SK-N-SH treated with all-trans-retinoic acid at 6 μM for 48 hours (cell line): ENCODE measurements at regions not wholly inside any gene's neighbourhood (a gene's known extent, or its start where the extent isn't known, plus 50 kb on each side); places are given as distances from the start of the nearest gene placed in this dataset.

Experiments used
- ATAC-seq: fragments of 200-7000 bp; cut with Tn5 transposase; 3 replicates; pipeline ENCODE4 v1.9.1; 2020; ENCODE audit warnings: mild to moderate bottlenecking, moderate library complexity
- ARNTL ChIP-seq: fragments of 450-650 bp; formaldehyde crosslinking; IDR thresholded peaks from 2 replicates; pipeline ENCODE4 v1.5.0; 2020; ENCODE audit warnings: low read depth, mild to moderate bottlenecking, moderate library complexity, borderline replicate concordance
- BACH2 ChIP-seq: fragments of 250-450 bp; sonication (Bioruptor Pico); IDR thresholded peaks from 2 replicates; pipeline ENCODE4 v1.9.0; 2021; ENCODE audit warnings: mild to moderate bottlenecking, borderline replicate concordance
- CSDC2 ChIP-seq: fragments of 250-450 bp; sonication (Bioruptor Pico); IDR thresholded peaks from 2 replicates; pipeline ENCODE4 v1.5.0; 2020; ENCODE audit warnings: mild to moderate bottlenecking, moderate library complexity
- ESRRG ChIP-seq: fragments of 250-450 bp; sonication (Bioruptor Pico); IDR thresholded peaks from 2 replicates; pipeline ENCODE4 v1.6.1; 2021; ENCODE audit warnings: mild to moderate bottlenecking
- GLIS3 ChIP-seq: fragments of 250-450 bp; sonication (Bioruptor Pico); IDR thresholded peaks from 2 replicates; pipeline ENCODE4 v1.5.0; 2020; ENCODE audit warnings: mild to moderate bottlenecking, moderate library complexity
- ISL1 ChIP-seq: fragments of 250-450 bp; sonication (Bioruptor Pico); IDR thresholded peaks from 2 replicates; pipeline ENCODE4 v2.1.2; 2022; ENCODE audit warnings: mild to moderate bottlenecking, moderate library complexity
- OSR1 ChIP-seq: fragments of 250-450 bp; sonication (Bioruptor Pico); IDR thresholded peaks from 2 replicates; pipeline ENCODE4 v1.8.0; 2022; ENCODE audit warnings: moderate library complexity, mild to moderate bottlenecking, inconsistent platforms
- PPARA ChIP-seq: fragments of 250-450 bp; sonication (Bioruptor Pico); IDR thresholded peaks from 2 replicates; pipeline ENCODE4 v1.5.0; 2020; ENCODE audit warnings: mild to moderate bottlenecking, borderline replicate concordance
- RARB ChIP-seq: fragments of 250-450 bp; sonication (Bioruptor Pico); IDR thresholded peaks from 2 replicates; pipeline ENCODE4 v1.8.0; 2021; ENCODE audit warnings: mild to moderate bottlenecking, moderate library complexity
- SNAI2 ChIP-seq: fragments of 250-450 bp; sonication (Bioruptor Pico); IDR thresholded peaks from 2 replicates; pipeline ENCODE4 v1.5.0; 2020; ENCODE audit warnings: mild to moderate bottlenecking, moderate library complexity
- TCF4 ChIP-seq: fragments of 250-450 bp; sonication (Bioruptor Pico); IDR thresholded peaks from 2 replicates; pipeline ENCODE4 v1.8.0; 2021; ENCODE audit warnings: mild to moderate bottlenecking, moderate library complexity, borderline replicate concordance
- TOX ChIP-seq: fragments of 250-450 bp; sonication (Bioruptor Pico); IDR thresholded peaks from 2 replicates; pipeline ENCODE4 v1.8.0; 2021; ENCODE audit warnings: mild to moderate bottlenecking, moderate library complexity, borderline replicate concordance
- ZC3H10 ChIP-seq: fragments of 250-450 bp; sonication (Bioruptor Pico); IDR thresholded peaks from 2 replicates; pipeline ENCODE4 v1.5.1; 2021; ENCODE audit warnings: mild to moderate bottlenecking, moderate library complexity
- ZFP3 ChIP-seq: fragments of 250-450 bp; sonication (Bioruptor Pico); IDR thresholded peaks from 2 replicates; pipeline ENCODE4 v1.5.0; 2020; ENCODE audit warnings: mild to moderate bottlenecking, moderate library complexity
- ZFP30 ChIP-seq: fragments of 450-650 bp; formaldehyde crosslinking; IDR thresholded peaks from 2 replicates; pipeline ENCODE4 v1.5.0; 2022; ENCODE audit warnings: mild to moderate bottlenecking, moderate library complexity
- ZNF565 ChIP-seq: fragments of 450-650 bp; formaldehyde crosslinking; conservative IDR thresholded peaks from 2 replicates; pipeline ENCODE4 v1.5.0; 2020; ENCODE audit warnings: low read depth, mild to moderate bottlenecking, moderate library complexity
- ZNF70 ChIP-seq: fragments of 450-650 bp; formaldehyde crosslinking; IDR thresholded peaks from 2 replicates; pipeline ENCODE4 v1.5.0; 2020; ENCODE audit warnings: mild to moderate bottlenecking, moderate library complexity
- ZNF8 ChIP-seq: fragments of 450-650 bp; formaldehyde crosslinking; IDR thresholded peaks from 2 replicates; pipeline ENCODE4 v1.5.0; 2020; ENCODE audit warnings: mild to moderate bottlenecking, moderate library complexity
- TF ChIP-seq, protein P1 (sequence below): fragments of 250-450 bp; sonication (Bioruptor Pico); IDR thresholded peaks from 2 replicates; pipeline ENCODE4 v1.5.0; 2020; ENCODE audit warnings: mild to moderate bottlenecking, moderate library complexity
- TF ChIP-seq, protein P2 (sequence below): fragments of 250-450 bp; sonication (Bioruptor Pico); IDR thresholded peaks from 2 replicates; pipeline ENCODE4 v1.8.0; 2020; ENCODE audit warnings: mild to moderate bottlenecking, moderate library complexity, borderline replicate concordance
- TF ChIP-seq, protein P3 (sequence below): fragments of 250-450 bp; sonication (Bioruptor Pico); IDR thresholded peaks from 2 replicates; pipeline ENCODE4 v1.5.1; 2021; ENCODE audit warnings: mild to moderate bottlenecking, moderate library complexity
- TF ChIP-seq, protein P4 (sequence below): fragments of 250-450 bp; sonication (Bioruptor Pico); IDR thresholded peaks from 2 replicates; pipeline ENCODE4 v1.5.1; 2020; ENCODE audit warnings: low read depth, mild to moderate bottlenecking, moderate library complexity
- TF ChIP-seq, protein P5 (sequence below): fragments of 250-450 bp; sonication (Bioruptor Pico); IDR thresholded peaks from 2 replicates; pipeline ENCODE4 v1.8.0; 2021; ENCODE audit warnings: low read depth, mild to moderate bottlenecking, moderate library complexity, borderline replicate concordance

DNA sequence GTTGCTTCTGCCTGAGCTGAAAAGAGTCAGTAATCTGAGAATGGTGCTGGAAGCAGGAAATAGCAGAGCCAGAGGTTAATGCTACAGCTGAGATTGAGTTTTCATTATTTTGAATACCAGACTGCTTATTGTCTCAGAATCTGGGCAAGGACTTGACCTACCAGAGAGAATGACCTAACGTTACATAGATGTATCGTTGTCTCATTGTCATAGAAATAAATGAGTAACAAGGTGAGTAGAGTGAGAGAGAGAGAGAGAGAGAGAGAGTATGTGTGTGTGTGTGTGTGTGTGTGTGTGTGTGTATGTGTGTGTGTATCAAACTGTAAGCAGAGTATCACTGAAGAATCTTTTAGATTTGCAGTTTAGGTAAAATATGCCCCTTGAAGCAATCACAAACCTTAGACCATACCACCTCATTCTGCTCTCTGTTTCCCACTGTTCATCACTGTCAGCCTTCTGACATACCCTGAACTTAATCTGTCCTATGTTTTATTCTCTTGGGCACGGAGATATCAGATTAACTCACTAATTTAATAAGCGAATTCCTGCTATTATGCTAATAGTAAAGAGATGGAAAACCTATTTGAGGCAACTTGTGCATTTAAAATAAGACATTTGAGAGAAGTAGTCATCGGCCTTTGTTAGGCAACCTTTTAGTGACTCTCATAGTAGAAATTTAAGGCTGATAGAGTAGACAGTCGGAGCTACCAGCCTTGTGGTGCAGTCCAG, 87.8 kb downstream of the CYB561 start:
- peak; percentile 82 for ATAC-seq
- TF ChIP-seq ZNF70 (CRISPR knock-in tag) (no peak), CSDC2 (CRISPR knock-in tag) (peak; percentile 70), BACH2 (CRISPR knock-in tag) (no peak), PPARA (no peak), GLIS3 (CRISPR knock-in tag) (peak; percentile 59; the same call in 1 of the 2 replicates), SNAI2 (peak; percentile 65), ARNTL (CRISPR knock-in tag) (no peak), TCF4 (CRISPR knock-in tag) (peak; percentile 66), ZFP30 (CRISPR knock-in tag) (no peak), ZC3H10 (CRISPR knock-in tag) (peak; percentile 95), OSR1 (CRISPR knock-in tag) (no peak), ISL1 (CRISPR knock-in tag) (peak; percentile 99), ZNF8 (CRISPR knock-in tag) (peak; percentile 71; the same call in 1 of the 2 replicates), ZFP3 (CRISPR knock-in tag) (peak; percentile 75), ESRRG (peak; percentile 94), TOX (CRISPR knock-in tag) (no peak), RARB (CRISPR knock-in tag) (peak; percentile 74; the same call in 1 of the 2 replicates), ZNF565 (CRISPR knock-in tag) (0 out of 2 replicates have a peak, but pooled peaks have one; percentile 24)
- TF ChIP-seq, protein P1, sequence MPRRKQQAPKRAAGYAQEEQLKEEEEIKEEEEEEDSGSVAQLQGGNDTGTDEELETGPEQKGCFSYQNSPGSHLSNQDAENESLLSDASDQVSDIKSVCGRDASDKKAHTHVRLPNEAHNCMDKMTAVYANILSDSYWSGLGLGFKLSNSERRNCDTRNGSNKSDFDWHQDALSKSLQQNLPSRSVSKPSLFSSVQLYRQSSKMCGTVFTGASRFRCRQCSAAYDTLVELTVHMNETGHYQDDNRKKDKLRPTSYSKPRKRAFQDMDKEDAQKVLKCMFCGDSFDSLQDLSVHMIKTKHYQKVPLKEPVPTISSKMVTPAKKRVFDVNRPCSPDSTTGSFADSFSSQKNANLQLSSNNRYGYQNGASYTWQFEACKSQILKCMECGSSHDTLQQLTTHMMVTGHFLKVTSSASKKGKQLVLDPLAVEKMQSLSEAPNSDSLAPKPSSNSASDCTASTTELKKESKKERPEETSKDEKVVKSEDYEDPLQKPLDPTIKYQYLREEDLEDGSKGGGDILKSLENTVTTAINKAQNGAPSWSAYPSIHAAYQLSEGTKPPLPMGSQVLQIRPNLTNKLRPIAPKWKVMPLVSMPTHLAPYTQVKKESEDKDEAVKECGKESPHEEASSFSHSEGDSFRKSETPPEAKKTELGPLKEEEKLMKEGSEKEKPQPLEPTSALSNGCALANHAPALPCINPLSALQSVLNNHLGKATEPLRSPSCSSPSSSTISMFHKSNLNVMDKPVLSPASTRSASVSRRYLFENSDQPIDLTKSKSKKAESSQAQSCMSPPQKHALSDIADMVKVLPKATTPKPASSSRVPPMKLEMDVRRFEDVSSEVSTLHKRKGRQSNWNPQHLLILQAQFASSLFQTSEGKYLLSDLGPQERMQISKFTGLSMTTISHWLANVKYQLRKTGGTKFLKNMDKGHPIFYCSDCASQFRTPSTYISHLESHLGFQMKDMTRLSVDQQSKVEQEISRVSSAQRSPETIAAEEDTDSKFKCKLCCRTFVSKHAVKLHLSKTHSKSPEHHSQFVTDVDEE (CRISPR knock-in tag): no peak; the same call in 1 of the 2 replicates
- TF ChIP-seq, protein P2, sequence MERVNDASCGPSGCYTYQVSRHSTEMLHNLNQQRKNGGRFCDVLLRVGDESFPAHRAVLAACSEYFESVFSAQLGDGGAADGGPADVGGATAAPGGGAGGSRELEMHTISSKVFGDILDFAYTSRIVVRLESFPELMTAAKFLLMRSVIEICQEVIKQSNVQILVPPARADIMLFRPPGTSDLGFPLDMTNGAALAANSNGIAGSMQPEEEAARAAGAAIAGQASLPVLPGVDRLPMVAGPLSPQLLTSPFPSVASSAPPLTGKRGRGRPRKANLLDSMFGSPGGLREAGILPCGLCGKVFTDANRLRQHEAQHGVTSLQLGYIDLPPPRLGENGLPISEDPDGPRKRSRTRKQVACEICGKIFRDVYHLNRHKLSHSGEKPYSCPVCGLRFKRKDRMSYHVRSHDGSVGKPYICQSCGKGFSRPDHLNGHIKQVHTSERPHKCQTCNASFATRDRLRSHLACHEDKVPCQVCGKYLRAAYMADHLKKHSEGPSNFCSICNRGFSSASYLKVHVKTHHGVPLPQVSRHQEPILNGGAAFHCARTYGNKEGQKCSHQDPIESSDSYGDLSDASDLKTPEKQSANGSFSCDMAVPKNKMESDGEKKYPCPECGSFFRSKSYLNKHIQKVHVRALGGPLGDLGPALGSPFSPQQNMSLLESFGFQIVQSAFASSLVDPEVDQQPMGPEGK (CRISPR knock-in tag): peak; percentile 95
- TF ChIP-seq, protein P3, sequence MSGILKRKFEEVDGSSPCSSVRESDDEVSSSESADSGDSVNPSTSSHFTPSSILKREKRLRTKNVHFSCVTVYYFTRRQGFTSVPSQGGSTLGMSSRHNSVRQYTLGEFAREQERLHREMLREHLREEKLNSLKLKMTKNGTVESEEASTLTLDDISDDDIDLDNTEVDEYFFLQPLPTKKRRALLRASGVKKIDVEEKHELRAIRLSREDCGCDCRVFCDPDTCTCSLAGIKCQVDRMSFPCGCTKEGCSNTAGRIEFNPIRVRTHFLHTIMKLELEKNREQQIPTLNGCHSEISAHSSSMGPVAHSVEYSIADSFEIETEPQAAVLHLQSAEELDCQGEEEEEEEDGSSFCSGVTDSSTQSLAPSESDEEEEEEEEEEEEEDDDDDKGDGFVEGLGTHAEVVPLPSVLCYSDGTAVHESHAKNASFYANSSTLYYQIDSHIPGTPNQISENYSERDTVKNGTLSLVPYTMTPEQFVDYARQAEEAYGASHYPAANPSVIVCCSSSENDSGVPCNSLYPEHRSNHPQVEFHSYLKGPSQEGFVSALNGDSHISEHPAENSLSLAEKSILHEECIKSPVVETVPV: peak; percentile 83
- TF ChIP-seq, protein P4, sequence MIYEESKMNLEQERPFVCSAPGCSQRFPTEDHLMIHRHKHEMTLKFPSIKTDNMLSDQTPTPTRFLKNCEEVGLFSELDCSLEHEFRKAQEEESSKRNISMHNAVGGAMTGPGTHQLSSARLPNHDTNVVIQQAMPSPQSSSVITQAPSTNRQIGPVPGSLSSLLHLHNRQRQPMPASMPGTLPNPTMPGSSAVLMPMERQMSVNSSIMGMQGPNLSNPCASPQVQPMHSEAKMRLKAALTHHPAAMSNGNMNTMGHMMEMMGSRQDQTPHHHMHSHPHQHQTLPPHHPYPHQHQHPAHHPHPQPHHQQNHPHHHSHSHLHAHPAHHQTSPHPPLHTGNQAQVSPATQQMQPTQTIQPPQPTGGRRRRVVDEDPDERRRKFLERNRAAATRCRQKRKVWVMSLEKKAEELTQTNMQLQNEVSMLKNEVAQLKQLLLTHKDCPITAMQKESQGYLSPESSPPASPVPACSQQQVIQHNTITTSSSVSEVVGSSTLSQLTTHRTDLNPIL: peak; percentile 90
- TF ChIP-seq, protein P5, sequence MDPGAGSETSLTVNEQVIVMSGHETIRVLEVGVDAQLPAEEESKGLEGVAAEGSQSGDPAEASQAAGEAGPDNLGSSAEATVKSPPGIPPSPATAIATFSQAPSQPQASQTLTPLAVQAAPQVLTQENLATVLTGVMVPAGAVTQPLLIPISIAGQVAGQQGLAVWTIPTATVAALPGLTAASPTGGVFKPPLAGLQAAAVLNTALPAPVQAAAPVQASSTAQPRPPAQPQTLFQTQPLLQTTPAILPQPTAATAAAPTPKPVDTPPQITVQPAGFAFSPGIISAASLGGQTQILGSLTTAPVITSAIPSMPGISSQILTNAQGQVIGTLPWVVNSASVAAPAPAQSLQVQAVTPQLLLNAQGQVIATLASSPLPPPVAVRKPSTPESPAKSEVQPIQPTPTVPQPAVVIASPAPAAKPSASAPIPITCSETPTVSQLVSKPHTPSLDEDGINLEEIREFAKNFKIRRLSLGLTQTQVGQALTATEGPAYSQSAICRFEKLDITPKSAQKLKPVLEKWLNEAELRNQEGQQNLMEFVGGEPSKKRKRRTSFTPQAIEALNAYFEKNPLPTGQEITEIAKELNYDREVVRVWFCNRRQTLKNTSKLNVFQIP (CRISPR knock-in tag): peak; percentile 83
- TF ChIP-seq, all 23 proteins: peak for 15

DNA sequence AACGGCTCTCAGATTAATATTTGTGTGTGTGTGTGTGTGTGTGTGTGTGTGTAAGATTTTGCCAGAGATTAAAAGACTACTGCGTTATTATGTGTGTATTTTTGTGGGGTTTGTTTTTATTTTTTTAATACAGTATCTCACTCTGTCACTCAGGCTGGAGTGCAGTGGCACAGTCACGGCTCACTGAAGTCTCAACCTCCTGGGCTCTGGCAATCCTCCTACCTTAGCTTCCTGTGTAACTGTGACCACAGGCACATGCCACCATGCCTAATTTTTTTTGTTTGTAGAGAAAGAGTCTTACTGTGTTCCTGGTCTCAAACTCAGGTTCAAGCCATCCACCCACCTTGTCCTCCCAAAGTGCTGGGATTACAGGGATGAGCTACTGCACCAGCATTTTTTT, 87.2 kb downstream of the CYB561 start:
- TF ChIP-seq ZFP3 (CRISPR knock-in tag) (no peak), ZNF8 (CRISPR knock-in tag) (no peak), ISL1 (CRISPR knock-in tag) (no peak)
- TF ChIP-seq, protein P4: no peak
- TF ChIP-seq, protein P1 (CRISPR knock-in tag): no peak
- TF ChIP-seq, protein P2 (CRISPR knock-in tag): no peak
- no peak for ATAC-seq
